SK-N-SH (cell line): ENCODE measurements at regions not wholly inside any gene's neighbourhood (a gene's known extent, or its start where the extent isn't known, plus 50 kb on each side); places are given as distances from the start of the nearest gene placed in this dataset.

ENCODE experiments used
- CTCF ChIA-PET: fragments of 300-600, 350-600 bp; formaldehyde crosslinking; extraction: SDS; loops from one replicate; lab custom pipeline; 2021; lab: Yijun Ruan, JAX
- POLR2A ChIA-PET: fragments of 350-600 bp; sonication (Branson Sonifier 250); formaldehyde crosslinking; extraction: SDS; loops from one replicate; lab custom pipeline; 2020; ENCODE audit warnings: antibody characterized with exemption, inconsistent platforms; lab: Yijun Ruan, JAX
- DNase-seq: peaks from one replicate; pipeline ENCODE4 v3.0.0; 2012
- H2AFZ ChIP-seq: fragments of 200-600 bp; sonication (generic); 2 replicates; pipeline ENCODE4 v1.8.1; 2016; ENCODE audit warnings: antibody characterized with exemption, mild to moderate bottlenecking, low read depth
- H3F3A ChIP-seq: fragments of 200-600 bp; sonication (generic); replicated peaks from 2 replicates; pipeline ENCODE3; 2016; ENCODE audit warnings: antibody characterized with exemption, mild to moderate bottlenecking; ENCODE audit not compliant: insufficient read depth
- H3K27ac ChIP-seq, 2 experiments: fragments of 200-500 bp in 1 of 2; fragments of 200-600 bp in 1 of 2; sonication (Bioruptor generic) in 1 of 2; sonication (generic), shearing (Covaris generic) in 1 of 2; 2 replicates each; pipeline versions ENCODE4 v1.5.1 to v1.6.1; 2014 to 2016; ENCODE audit warnings: low read depth in 2 of 2, inconsistent platforms in 1 of 2, low read length in 1 of 2, mild to moderate bottlenecking in 1 of 2, mixed read lengths in 1 of 2
- H3K27me3 ChIP-seq: fragments of 200-600 bp; sonication (generic), shearing (Covaris generic); 2 replicates; pipeline ENCODE4 v1.6.1; 2016; ENCODE audit warnings: mixed run types; ENCODE audit not compliant: insufficient read depth
- H3K36me3 ChIP-seq, 2 experiments: fragments of 200-500 bp in 1 of 2; fragments of 200-600 bp in 1 of 2; sonication (Bioruptor generic) in 1 of 2; sonication (generic) in 1 of 2; replicated peaks in 1 of 2; 2 replicates each; pipeline versions ENCODE3 to v1.5.1; 2014 to 2016; ENCODE audit warnings: low read length in 1 of 2, mild to moderate bottlenecking in 1 of 2; ENCODE audit not compliant: insufficient read depth in 2 of 2, control insufficient read depth in 1 of 2
- H3K4me1 ChIP-seq, 2 experiments: fragments of 200-500 bp in 1 of 2; fragments of 200-600 bp in 1 of 2; sonication (Bioruptor generic) in 1 of 2; sonication (generic), shearing (Covaris generic) in 1 of 2; 2 replicates each; pipeline versions ENCODE4 v1.5.1 to v1.6.1; 2014 to 2016; ENCODE audit warnings: low read depth in 1 of 2, low read length in 1 of 2, mixed run types in 1 of 2; ENCODE audit not compliant: insufficient read depth in 2 of 2, control insufficient read depth in 1 of 2
- H3K4me2 ChIP-seq: fragments of 200-600 bp; sonication (generic), shearing (Covaris generic); 2 replicates; pipeline ENCODE4 v1.6.1; 2017; ENCODE audit warnings: mixed run types
- H3K4me3 ChIP-seq, 2 experiments: fragments of 200-500 bp in 1 of 2; fragments of 200-600 bp in 1 of 2; sonication (Bioruptor generic) in 1 of 2; sonication (generic), shearing (Covaris generic) in 1 of 2; 2 replicates each; pipeline versions ENCODE4 v1.5.1 to v1.8.1; 2014 to 2016; ENCODE audit warnings: low read depth in 2 of 2, inconsistent platforms in 1 of 2, low read length in 1 of 2, mild to moderate bottlenecking in 1 of 2, mixed read lengths in 1 of 2, moderate library complexity in 1 of 2
- H3K79me2 ChIP-seq: fragments of 200-600 bp; sonication (generic); 2 replicates; pipeline ENCODE4 v1.8.1; 2017; ENCODE audit warnings: mild to moderate bottlenecking; ENCODE audit not compliant: insufficient read depth
- H3K9ac ChIP-seq: fragments of 200-600 bp; sonication (generic); 2 replicates; pipeline ENCODE4 v1.6.1; 2017; ENCODE audit warnings: mixed run types
- H3K9me2 ChIP-seq: fragments of 200-600 bp; sonication (generic); 2 replicates; pipeline ENCODE4 v1.6.1; 2017; ENCODE audit warnings: mixed run types
- H3K9me3 ChIP-seq: fragments of 200-600 bp; sonication (generic); 2 replicates; pipeline ENCODE4 v1.6.1; 2017; ENCODE audit warnings: mixed run types, mild to moderate bottlenecking, moderate library complexity
- H4K20me1 ChIP-seq: fragments of 200-600 bp; sonication (generic); 2 replicates; pipeline ENCODE4 v1.6.1; 2017; ENCODE audit warnings: mild to moderate bottlenecking, mixed run types; ENCODE audit not compliant: insufficient read depth
- CHD2 ChIP-seq: fragments of 150-350 bp; IDR thresholded peaks from 2 replicates; pipeline ENCODE4 v1.6.1; 2018; ENCODE audit warnings: low read length; ENCODE audit not compliant: partially characterized antibody
- EZH2phosphoT487 ChIP-seq: fragments of 200-600 bp; sonication (generic); IDR thresholded peaks from 2 replicates; pipeline ENCODE4 v1.6.1; 2017; ENCODE audit warnings: low read depth, mixed run types, mild to moderate bottlenecking, antibody characterized with exemption, moderate library complexity, borderline replicate concordance
- FOSL2 ChIP-seq: IDR thresholded peaks from 2 replicates; pipeline ENCODE4 v1.4.0; 2012; ENCODE audit warnings: low read depth, mild to moderate bottlenecking, moderate library complexity, borderline replicate concordance
- FOXJ3 ChIP-seq: sonication (generic); formaldehyde crosslinking; IDR thresholded peaks from 2 replicates; pipeline ENCODE4 v1.5.1; 2020; ENCODE audit warnings: mild to moderate bottlenecking, missing genetic modification reagents
- GABPA ChIP-seq: IDR thresholded peaks from 2 replicates; pipeline ENCODE4 v1.4.0; 2012; ENCODE audit warnings: low read depth, mild to moderate bottlenecking
- GATA2 ChIP-seq: sonication (generic); formaldehyde crosslinking; IDR thresholded peaks from 2 replicates; pipeline ENCODE4 v1.5.0; 2020; ENCODE audit warnings: mild to moderate bottlenecking, missing genetic modification reagents
- JUND ChIP-seq: IDR thresholded peaks from 2 replicates; pipeline ENCODE4 v1.4.0; 2012
- MEF2A ChIP-seq: IDR thresholded peaks from 2 replicates; pipeline ENCODE4 v1.4.0; 2012; ENCODE audit warnings: low read depth, borderline replicate concordance
- NFIC ChIP-seq: IDR thresholded peaks from 2 replicates; pipeline ENCODE4 v1.4.0; 2012; ENCODE audit warnings: borderline replicate concordance
- POLR2AphosphoS5 ChIP-seq: IDR thresholded peaks from 2 replicates; pipeline ENCODE4 v1.6.1; 2012; ENCODE audit warnings: low read depth, low read length
- RAD21 ChIP-seq: IDR thresholded peaks from 2 replicates; pipeline ENCODE4 v1.6.1; 2012; ENCODE audit warnings: mild to moderate bottlenecking, low read length
- RCOR1 ChIP-seq: fragments of 150-350 bp; IDR thresholded peaks from 2 replicates; pipeline ENCODE4 v1.6.1; 2017; ENCODE audit warnings: antibody characterized with exemption, low read length
- SMC3 ChIP-seq: IDR thresholded peaks from 2 replicates; pipeline ENCODE4 v1.6.1; 2012; ENCODE audit warnings: low read depth, low read length, improper control_type of control experiment
- TCF12 ChIP-seq: IDR thresholded peaks from 2 replicates; pipeline ENCODE4 v1.4.0; 2012
- YY1 ChIP-seq: IDR thresholded peaks from 2 replicates; pipeline ENCODE4 v1.4.0; 2012; ENCODE audit warnings: low read depth, mild to moderate bottlenecking
- WGBS: methylation state at CpG from one replicate; pipeline ENCODE4 v1.1.6; 2017; ENCODE audit warnings: low lambda C conversion rate; 5-methylcytosine and 5-hydroxymethylcytosine counted together
- TF ChIP-seq, protein P1 (sequence below): IDR thresholded peaks from 2 replicates; pipeline ENCODE4 v1.4.0; 2012; ENCODE audit warnings: low read depth, borderline replicate concordance
- TF ChIP-seq, protein P2 (sequence below): IDR thresholded peaks from 2 replicates; pipeline ENCODE4 v1.4.0; 2012; ENCODE audit warnings: low read depth, borderline replicate concordance
- TF ChIP-seq, protein P3 (sequence below): IDR thresholded peaks from 2 replicates; pipeline ENCODE4; 2012

DNA sequence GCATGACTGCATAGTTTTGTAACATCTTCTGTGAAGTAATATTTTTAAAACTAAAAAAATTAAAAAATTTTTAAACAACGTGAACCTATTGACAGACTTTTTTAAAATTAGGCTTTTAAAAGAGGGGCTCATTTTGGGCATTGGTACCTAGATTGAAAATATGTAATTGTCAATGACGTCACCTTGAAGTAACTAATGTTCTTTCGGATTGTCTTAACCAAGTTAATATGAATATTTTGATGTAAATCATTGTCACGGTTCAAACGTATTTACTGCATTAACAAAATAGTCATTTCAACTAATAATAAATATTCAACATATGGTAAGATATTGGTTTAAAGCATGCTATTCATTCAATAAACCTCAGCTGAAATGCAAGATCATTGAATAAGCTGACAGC is 719.8 kb downstream of the ANKRD7 start:
- CTCF ChIA-PET = interaction anchor here (1.1 kb wide), 1 partner anchor 15 kb away, joined by 3 read pairs; no protein-coding TSS in a partner anchor
- Histone ChIP-seq H4K20me1 (no peaks in the 10 kb centered on the region), H3F3A (no peaks in the 10 kb centered on the region), H3K4me3 (no peak overlapping the region), H3K27ac (no peak overlapping the region), H3K4me1 (no peaks in the 10 kb centered on the region; a peak in 1 of 4 replicates), H3K9ac (no peak overlapping the region), H3K79me2 (no peaks in the 10 kb centered on the region), H3K9me3 (no peaks in the 10 kb centered on the region), H3K27me3 (no peaks in the 10 kb centered on the region), H2AFZ (no peak overlapping the region), H3K4me2 (no peak overlapping the region), H3K36me3 (no peaks in the 10 kb centered on the region), H3K9me2 (no peaks in the 10 kb centered on the region)
- POLR2A ChIA-PET = no interaction called here
- TF ChIP-seq SMC3 (no peak), CHD2 (no peak), RAD21 (no peak), GABPA (no peak), YY1 (no peak), TCF12 (no peak), MEF2A (no peak), NFIC (no peak), RCOR1 (no peak), JUND (no peak), GATA2 (CRISPR knock-in tag) (no peak)
- TF ChIP-seq, protein P1, sequence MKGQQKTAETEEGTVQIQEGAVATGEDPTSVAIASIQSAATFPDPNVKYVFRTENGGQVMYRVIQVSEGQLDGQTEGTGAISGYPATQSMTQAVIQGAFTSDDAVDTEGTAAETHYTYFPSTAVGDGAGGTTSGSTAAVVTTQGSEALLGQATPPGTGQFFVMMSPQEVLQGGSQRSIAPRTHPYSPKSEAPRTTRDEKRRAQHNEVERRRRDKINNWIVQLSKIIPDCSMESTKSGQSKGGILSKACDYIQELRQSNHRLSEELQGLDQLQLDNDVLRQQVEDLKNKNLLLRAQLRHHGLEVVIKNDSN = no peak
- TF ChIP-seq, protein P2, sequence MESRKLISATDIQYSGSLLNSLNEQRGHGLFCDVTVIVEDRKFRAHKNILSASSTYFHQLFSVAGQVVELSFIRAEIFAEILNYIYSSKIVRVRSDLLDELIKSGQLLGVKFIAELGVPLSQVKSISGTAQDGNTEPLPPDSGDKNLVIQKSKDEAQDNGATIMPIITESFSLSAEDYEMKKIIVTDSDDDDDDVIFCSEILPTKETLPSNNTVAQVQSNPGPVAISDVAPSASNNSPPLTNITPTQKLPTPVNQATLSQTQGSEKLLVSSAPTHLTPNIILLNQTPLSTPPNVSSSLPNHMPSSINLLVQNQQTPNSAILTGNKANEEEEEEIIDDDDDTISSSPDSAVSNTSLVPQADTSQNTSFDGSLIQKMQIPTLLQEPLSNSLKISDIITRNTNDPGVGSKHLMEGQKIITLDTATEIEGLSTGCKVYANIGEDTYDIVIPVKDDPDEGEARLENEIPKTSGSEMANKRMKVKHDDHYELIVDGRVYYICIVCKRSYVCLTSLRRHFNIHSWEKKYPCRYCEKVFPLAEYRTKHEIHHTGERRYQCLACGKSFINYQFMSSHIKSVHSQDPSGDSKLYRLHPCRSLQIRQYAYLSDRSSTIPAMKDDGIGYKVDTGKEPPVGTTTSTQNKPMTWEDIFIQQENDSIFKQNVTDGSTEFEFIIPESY = no peak
- DNase-seq = no peak
- 52% methylated on average over 5 of the region's 5 CpGs for WGBS

DNA sequence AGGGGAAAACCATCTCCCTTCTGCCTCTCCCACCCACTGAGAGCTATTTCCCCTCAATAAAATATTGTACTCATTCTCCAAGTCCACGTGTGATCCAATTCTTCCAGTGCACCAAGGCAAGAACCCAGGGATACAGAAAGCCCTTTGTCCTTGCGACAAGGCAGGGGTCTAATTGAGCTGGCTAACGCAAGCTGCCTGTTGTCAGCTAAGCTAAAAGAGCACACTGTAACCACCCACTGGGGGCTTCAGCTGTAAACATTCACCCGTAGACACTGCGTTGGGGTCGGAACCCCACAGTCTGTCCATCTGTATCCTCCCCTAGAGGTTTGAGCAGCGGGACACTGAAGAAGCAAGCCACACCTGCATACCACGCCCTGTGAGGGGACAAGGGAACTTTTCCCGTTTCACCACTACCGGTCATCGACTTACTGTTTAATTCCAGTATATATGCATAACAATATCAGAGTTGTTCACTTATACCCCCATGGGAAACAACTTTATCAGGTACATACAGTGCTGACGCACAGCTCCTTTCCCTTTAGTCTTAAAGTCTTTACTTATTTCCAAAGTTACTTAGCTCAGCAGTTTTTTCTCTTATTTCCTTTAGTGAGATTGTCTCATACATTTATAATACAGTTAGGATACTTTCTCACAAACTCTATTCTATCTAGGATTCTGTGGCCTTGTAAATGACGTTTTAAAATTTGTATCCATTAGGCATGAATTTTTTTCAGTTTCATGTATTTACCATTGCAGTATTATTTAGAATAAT is 721.6 kb downstream of the ANKRD7 start:
- H3F3A ChIP-seq = no peaks in the 10 kb centered on the region
- CTCF ChIA-PET = interaction anchor here (0.6 to 1.7 kb wide), 2 partner anchors 13 to 926 kb away, joined by 3 to 4 read pairs; no protein-coding TSS in a partner anchor
- WGBS = 57% methylated on average over 13 of the region's 13 CpGs
- H3K27me3 ChIP-seq = no peaks in the 10 kb centered on the region
- TF ChIP-seq, protein P1 = no peak
- TF ChIP-seq SMC3 (no peak), EZH2phosphoT487 (no peak), POLR2AphosphoS5 (no peak), GATA2 (CRISPR knock-in tag) (no peak), RAD21 (no peak), MEF2A (no peak), FOSL2 (no peak), FOXJ3 (no peak), RCOR1 (no peak), CHD2 (no peak)
- TF ChIP-seq, protein P3, sequence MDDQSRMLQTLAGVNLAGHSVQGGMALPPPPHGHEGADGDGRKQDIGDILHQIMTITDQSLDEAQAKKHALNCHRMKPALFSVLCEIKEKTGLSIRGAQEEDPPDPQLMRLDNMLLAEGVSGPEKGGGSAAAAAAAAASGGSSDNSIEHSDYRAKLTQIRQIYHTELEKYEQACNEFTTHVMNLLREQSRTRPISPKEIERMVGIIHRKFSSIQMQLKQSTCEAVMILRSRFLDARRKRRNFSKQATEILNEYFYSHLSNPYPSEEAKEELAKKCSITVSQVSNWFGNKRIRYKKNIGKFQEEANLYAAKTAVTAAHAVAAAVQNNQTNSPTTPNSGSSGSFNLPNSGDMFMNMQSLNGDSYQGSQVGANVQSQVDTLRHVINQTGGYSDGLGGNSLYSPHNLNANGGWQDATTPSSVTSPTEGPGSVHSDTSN = no peak
- no peaks in the 10 kb centered on the region for H3K36me3 ChIP-seq
- H3K27ac ChIP-seq = no peak overlapping the region
- no peak for DNase-seq
- H2AFZ ChIP-seq = no peak overlapping the region
- H3K4me3 ChIP-seq = no peak overlapping the region
- no peaks in the 10 kb centered on the region for H4K20me1 ChIP-seq
- no peaks in the 10 kb centered on the region; a peak in 1 of 4 replicates for H3K4me1 ChIP-seq
- no peak overlapping the region for H3K4me2 ChIP-seq
- no peaks in the 10 kb centered on the region for H3K9me2 ChIP-seq
- no peaks in the 10 kb centered on the region for H3K9me3 ChIP-seq
- POLR2A ChIA-PET = no interaction called here
- no peaks in the 10 kb centered on the region for H3K79me2 ChIP-seq
- no peak overlapping the region for H3K9ac ChIP-seq
